NCI-H2029 treated with DMSO at 0.1 percent for 48 hours (cell line): ENCODE measurements at regions not wholly inside any gene's neighbourhood (a gene's known extent, or its start where the extent isn't known, plus 50 kb on each side); places are given as distances from the start of the nearest gene placed in this dataset.
"Not testable (repeated sequence)": the region's sequence is repeated elsewhere in the genome, so short reads cannot be mapped to it uniquely, and the experiment has no call there.

ENCODE experiments used
- DNase-seq: peaks from one replicate; lab custom pipeline; 2025; lab: John Stamatoyannopoulos, UW

- DNase-seq, result no peak
Observed at GRCh38 chr13:103663996-103664395, 597.8 kb upstream of the SLC10A2 start.

GRCh38 chr13:103656311-103656710, 590.1 kb upstream of the SLC10A2 start:
- DNase-seq, result no peak

DNA sequence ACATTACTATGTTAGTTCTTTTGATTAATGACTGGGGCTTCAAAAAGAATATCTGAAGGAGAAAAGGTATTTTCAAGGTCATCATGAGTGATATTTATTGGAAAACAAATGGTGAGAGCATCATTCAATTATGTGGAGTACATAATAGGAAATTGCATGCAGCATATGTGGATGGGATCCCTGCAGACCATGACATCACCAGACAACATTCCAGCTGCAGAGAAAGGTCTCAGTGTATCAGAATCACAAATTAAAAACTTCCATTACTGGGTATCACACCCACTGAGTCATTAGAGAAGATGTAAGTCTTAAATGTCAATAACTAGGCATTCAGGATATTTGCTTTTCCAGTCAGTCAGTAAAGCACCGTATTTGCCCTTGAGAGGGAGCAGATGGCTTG, 574.4 kb upstream of the SLC10A2 start:
- DNase-seq, result no peak

GRCh38 chr13:103639326-103639725, 573.1 kb upstream of the SLC10A2 start:
- no peak for DNase-seq

GRCh38 chr13:103638706-103639105, 572.5 kb upstream of the SLC10A2 start:
- no peak for DNase-seq

DNA sequence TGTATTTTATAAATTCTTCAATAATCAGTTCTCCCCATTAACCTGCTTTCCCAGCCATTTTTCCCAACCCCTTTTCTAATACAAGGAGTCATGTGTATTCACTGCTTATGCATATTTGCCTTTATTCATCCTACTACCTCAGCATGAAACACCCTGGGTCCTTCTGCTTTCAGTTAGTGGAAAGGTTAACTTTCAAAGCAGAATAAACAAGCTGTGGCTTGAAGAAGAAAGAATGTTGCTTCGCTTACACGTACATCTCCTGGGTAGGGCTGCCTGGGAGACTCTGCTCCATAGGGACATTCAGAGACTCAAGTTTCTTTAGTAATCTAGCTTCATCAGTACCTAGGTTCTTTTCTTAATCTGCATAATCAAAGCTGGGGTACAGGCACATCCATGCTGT, 567.8 kb upstream of the SLC10A2 start:
- DNase-seq, result no peak

DNA sequence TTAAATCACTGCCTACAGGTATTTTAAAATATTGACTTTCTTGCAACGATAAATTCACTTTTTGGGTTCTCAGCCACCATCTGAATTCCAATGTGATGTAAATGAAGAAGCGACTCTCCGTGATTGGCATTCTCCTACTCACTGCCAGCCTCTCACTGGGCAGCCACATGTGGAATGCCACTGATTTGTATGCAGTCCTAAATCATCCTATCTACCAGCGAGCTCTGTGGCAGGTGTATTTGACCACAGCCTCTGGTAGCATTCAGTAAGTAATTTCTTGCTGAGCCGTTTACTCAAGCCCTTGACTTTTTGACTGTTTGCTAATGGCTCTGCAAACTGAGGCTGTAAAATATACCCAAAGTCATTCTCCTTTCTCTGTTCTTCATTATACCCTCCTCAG, 559.0 kb upstream of the SLC10A2 start:
- DNase-seq, result no peak

- DNase-seq, result no peak
Observed at GRCh38 chr13:103618151-103618550, 551.9 kb upstream of the SLC10A2 start.

DNA sequence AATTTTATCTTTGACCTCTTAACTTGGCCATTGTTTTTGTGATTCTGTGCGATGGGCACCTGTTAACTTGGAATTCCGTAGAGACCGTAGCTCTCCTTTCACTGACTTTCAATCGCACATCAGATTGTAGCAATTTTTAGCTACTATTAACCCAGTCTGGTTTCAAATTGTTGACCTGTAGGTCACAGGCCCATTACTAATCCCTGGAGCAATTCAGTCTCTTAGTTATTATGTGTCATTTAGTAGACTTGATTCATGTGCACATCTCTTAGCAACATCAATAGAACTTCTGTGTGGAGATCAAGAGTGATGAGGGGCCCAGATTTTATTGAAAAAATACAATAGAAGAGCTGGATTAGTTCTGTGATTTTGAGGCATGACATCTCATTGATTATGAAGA, 549.6 kb upstream of the SLC10A2 start:
- no peak for DNase-seq

DNA sequence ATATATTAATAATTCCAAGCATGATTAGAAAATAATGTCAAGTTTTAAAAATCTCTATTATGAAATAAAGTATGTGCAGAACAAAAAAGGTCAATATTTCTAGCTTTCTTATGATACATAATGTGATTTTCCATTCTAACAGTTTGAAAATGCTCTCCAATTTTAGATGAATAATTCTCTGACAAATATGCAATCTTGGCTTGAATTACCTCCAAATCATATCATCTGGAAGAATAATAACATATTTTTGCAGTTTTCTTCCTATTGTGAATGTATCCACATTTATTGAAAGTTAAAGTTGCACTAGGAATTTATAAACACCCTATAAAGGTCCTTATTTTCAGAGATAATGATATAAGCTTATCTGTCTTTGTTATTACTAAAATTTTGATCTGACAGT, 548.5 kb upstream of the SLC10A2 start:
- DNase-seq, result no peak

- no peak for DNase-seq
Observed at GRCh38 chr13:103607995-103608394, 541.8 kb upstream of the SLC10A2 start.

GRCh38 chr13:103605546-103606326, 539.5 kb upstream of the SLC10A2 start:
- no peak for DNase-seq

DNA sequence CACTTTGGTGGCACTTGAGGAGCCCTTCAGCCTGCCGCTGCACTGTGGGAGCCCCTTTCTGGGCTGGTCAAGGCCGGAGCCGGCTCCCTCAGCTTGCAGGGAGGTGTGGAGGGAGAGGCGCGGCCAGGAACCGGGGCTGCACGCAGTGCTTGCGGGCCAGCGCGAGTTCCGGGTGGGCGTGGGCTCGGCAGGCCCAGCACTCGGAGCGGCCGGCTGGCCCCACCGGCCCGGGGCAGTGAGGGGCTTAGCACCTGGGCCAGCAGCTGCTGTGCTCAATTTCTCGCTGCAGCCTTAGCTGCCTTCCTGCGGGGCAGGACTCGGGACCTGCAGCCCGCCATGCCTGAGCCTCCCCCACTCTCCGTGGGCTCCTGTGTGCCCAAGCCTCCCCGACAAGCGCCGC, 533.7 kb upstream of the SLC10A2 start:
- not testable (repeated sequence) for DNase-seq

- no peak for DNase-seq
Observed at GRCh38 chr13:103598671-103599070, 532.5 kb upstream of the SLC10A2 start.

DNA sequence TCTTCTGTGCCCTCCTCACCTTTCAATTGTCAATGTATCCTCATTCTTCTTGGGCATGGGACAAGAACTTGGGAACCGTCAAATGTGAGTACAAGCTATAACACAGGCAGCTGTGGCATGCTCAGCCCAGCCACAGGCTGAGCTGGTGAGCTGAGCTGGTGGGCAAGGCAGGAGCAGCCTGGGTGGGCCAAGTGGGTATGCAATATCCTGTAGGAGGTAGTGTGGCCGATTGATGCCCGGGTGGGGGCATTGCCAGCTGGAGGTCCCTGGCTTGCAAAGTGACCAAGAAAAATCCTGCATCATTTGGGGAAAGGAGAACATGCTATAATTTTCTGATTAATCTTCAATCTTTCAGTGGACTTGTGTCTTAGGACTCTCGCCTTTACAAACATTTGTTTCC, 507.2 kb upstream of the SLC10A2 start:
- no peak for DNase-seq

DNA sequence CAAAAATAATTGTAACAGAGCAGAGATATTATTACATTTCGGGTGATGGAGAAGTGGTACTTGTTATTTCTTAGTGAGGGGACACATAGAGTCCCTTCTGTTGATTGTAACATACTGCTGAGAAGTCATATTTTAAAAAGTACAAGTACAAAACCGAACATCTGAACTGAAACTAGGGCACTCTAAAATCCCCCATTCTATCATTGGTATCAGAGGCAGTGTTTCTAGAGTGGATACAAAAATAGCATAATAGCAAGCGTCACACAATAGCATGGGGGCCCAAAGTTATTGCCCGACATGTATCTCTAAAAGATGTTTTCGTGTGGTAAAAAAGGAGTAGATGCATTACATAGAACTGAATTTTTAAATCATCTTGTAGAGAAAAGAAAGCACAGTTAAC, 502.1 kb upstream of the SLC10A2 start:
- no peak for DNase-seq

DNA sequence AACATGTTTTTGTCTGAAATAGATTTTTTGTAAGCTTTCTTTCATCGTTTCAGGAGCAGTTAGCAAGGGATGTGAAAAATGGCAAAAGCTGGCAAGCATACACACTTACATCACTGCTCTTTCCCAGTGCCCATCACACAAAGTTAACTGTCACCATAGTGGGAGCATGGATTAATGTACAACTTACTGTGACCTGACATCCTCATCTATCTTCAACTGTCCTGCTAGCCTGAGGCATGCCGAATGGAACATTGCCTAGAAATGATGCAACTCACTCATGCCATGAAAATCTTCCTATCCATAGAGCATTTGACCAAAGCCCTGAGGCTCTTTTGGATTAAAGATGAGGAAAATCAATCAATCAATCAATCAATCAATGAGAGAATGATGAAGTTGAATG, 491.7 kb upstream of the SLC10A2 start:
- DNase-seq, result no peak

DNA sequence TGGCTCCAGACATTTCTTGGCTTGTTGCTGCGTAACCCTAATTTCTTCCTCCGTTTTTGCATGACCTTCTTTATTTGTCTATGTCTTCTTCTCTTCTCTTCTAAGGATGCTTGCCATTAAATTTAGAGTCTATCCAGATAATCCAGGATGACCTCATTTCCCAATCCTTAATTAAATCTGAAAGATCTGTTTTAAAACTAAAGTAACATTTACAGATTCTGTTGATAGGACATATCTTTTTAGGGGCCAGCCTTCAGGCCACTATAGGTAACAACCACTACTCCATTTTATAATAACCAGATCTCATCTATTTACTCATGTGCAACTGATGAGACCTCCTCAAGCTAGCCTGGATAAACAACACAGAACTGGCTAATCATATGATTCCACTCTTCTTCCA, 490.5 kb upstream of the SLC10A2 start:
- no peak for DNase-seq

DNA sequence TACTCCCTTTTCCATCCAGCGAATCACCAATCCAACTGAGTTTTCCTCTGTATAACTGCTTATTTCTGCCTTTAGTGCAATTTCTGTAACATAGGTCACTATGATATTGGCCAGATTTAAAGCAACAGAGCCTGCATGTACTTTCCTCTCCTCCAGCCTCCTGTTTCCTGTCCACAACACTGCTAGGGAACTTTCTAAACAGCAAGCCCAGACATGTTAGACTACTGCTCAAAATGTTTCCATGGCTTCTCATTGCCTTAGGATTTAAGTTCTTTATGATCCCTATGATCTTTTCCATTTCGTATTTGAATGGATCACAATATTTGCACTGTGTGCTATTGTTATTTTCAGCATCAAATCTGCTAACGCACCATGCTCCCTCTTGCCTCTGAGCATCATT, 481.7 kb upstream of the SLC10A2 start:
- DNase-seq, result no peak

DNA sequence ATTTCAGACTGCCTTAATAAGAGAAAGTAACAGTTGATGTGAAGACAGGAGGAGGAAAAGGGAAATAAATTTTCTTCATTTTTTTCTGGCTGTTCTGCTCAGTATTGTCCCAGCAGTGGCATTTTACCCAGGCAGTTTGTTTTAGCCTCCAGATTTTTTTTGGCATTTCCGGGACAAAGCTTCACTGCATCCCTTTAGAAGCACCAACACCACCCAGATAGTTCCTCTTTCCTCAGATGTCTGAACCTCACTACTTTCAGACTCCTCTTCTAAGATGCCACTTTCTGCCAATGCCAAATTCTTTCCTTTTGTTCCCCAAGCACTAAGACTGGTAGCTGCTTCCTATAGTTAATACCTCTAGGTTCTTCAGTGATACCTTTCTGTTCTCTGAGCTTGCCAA, 480.1 kb upstream of the SLC10A2 start:
- DNase-seq, result no peak

DNA sequence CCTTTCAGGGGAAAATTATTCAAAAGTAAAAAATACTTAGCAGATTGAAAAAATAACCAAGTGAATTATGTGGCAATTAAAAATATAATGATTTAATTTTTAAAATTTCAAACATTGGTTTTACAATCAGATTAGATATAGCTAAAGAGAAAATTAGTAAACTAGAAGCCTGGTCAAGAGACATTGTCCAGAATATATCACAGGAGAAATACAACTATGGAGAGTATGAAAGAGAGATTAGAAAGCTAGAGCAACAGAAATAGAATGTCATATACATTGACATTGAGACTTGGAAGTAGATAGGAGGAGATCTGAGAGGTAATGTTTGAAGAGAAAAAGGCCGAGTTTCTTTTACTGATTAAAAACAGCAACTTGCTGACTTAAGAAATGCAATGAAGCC, 476.4 kb upstream of the SLC10A2 start:
- DNase-seq, result no peak

DNA sequence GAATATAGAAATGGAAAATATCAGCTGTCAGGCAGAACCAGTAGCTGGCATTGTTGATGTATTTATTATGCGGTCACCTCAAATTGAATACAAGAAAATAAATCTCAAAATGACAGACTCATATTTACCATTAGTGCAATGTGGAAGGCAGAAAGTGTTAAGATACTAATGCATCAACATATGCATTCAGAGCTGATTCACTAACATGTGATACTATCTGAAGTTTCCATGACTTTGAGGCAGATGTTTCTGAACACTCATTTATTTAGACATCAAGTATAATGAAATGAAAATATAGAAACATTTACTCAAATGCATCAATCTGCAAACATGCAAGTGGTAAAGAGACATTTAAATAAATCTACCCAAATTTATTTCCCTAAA, 474.2 kb upstream of the SLC10A2 start:
- DNase-seq, result no peak

DNA sequence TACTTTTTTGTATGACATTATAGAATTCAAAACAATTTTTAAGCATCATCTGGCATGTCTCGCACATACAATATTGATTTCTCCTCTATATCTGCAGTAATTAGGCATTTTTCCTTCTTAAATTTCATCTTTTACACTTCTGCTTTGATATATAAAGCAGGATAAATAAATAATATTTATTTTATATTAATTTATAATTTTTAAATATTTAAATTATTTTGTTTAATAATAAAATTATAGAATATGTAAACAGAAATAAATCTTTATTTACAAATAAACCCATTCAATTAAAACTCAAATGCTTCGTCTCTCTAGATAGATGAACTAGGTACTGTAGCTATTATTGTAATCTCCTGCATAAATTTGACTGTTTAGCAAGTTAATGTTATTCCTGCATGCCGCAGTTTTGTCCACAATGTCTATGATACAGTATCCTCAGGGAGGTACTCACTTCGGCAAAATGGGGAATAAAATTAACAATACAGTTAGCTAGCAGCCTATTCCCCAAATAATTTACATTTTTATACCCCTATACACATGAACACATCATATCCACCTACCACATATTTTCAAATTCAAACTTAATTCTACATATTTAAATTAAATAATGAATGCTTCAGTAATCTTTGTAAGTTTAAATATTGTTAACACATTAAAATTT, 473.6 kb upstream of the SLC10A2 start:
- no peak for DNase-seq

DNA sequence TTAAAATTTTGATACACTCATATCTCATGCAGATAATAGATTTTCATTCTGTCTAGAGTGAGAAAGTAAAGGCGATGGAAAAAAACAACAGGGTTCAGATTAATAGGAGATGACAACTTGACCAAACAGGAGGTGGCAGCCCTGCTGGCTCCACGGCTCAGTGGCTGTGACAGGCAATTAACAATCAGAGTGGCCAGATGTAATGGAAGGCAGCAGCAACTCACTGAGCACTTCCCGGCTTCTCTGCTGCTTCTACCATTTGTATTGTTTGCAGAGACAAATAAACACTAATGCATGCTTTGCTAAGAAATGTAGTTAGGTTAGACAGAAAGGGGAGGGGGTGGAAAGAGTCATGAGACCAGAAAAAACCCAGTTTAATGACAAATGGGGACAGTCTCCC, 473.0 kb upstream of the SLC10A2 start:
- no peak for DNase-seq
